ENCODE measurements at regions not wholly inside any gene's neighbourhood (a gene's known extent, or its start where the extent isn't known, plus 50 kb on each side); places are given as distances from the start of the nearest gene placed in this dataset.
"Not testable (repeated sequence)": the region's sequence is repeated elsewhere in the genome, so short reads cannot be mapped to it uniquely, and the experiment has no call there.

GRCh38 chr16:48818257-48818656, 208.3 kb upstream of the N4BP1 start:
- no peak for DNase-seq

- no peak for DNase-seq
Measured at GRCh38 chr16:48817032-48817431, 207.1 kb upstream of the N4BP1 start.

- no peak for DNase-seq
Measured at GRCh38 chr16:48816393-48816792, 206.4 kb upstream of the N4BP1 start.

GRCh38 chr16:48814994-48815393, 205.0 kb upstream of the N4BP1 start:
- DNase-seq: no peak

GRCh38 chr16:48813485-48813884, 203.5 kb upstream of the N4BP1 start:
- DNase-seq: no peak

GRCh38 chr16:48812856-48813255, 202.9 kb upstream of the N4BP1 start:
- DNase-seq: no peak

- DNase-seq: no peak
Measured at GRCh38 chr16:48811478-48811877, 201.5 kb upstream of the N4BP1 start.

GRCh38 chr16:48810803-48811453, 200.9 kb upstream of the N4BP1 start:
- no peak for DNase-seq

GRCh38 chr16:48810436-48810802, 200.4 kb upstream of the N4BP1 start:
- DNase-seq: no peak

GRCh38 chr16:48790151-48790550, 180.2 kb upstream of the N4BP1 start:
- DNase-seq: no peak

- DNase-seq: no peak
Measured at GRCh38 chr16:48788475-48788874, 178.5 kb upstream of the N4BP1 start.

- DNase-seq: no peak
Measured at GRCh38 chr16:48745541-48745940, 135.6 kb upstream of the N4BP1 start.

GRCh38 chr16:48740964-48741363, 131.0 kb upstream of the N4BP1 start:
- DNase-seq: no peak

GRCh38 chr16:48734220-48734619, 124.2 kb upstream of the N4BP1 start:
- DNase-seq: no peak

GRCh38 chr16:48704710-48705109, 94.7 kb upstream of the N4BP1 start:
- no peak for DNase-seq

GRCh38 chr16:48687421-48688038, 77.5 kb upstream of the N4BP1 start:
- DNase-seq: peak; percentile 80

- no peak for DNase-seq
Measured at GRCh38 chr16:48684148-48684547, 74.2 kb upstream of the N4BP1 start.

- DNase-seq: no peak
Measured at GRCh38 chr16:48682971-48683370, 73.0 kb upstream of the N4BP1 start.

- DNase-seq: no peak
Measured at GRCh38 chr16:48681520-48681919, 71.5 kb upstream of the N4BP1 start.

- DNase-seq: no peak
Measured at GRCh38 chr16:48680881-48681280, 70.9 kb upstream of the N4BP1 start.

GRCh38 chr16:48676836-48677235, 66.9 kb upstream of the N4BP1 start:
- no peak for DNase-seq

- DNase-seq: not testable (repeated sequence)
Measured at GRCh38 chr16:48668184-48668583, 58.2 kb upstream of the N4BP1 start.

GRCh38 chr16:48659940-48660339, 50.0 kb upstream of the N4BP1 start:
- no peak for DNase-seq
